SU-DHL-6 (cell line): ENCODE measurements at regions not wholly inside any gene's neighbourhood (a gene's known extent, or its start where the extent isn't known, plus 50 kb on each side); places are given as distances from the start of the nearest gene placed in this dataset.

Experiments
- H2AFZ ChIP-seq: fragments of 200-600 bp; sonication (generic); 2 replicates; pipeline ENCODE4 v1.6.1; 2014; ENCODE audit warnings: low read depth, mild to moderate bottlenecking, moderate library complexity, mixed read lengths, antibody characterized with exemption, low read length; ENCODE audit not compliant: severe bottlenecking
- H3F3A ChIP-seq: fragments of 200-600 bp; shearing (Covaris generic); 2 replicates; pipeline ENCODE4 v1.6.0; 2016; ENCODE audit warnings: antibody characterized with exemption, mild to moderate bottlenecking; ENCODE audit not compliant: insufficient read depth
- H3K27ac ChIP-seq: fragments of 200-600 bp; sonication (generic); 2 replicates; pipeline ENCODE4 v1.5.1; 2016; ENCODE audit warnings: low read depth, mild to moderate bottlenecking, low read length, moderate library complexity, mixed read lengths
- H3K27me3 ChIP-seq: fragments of 200-600 bp; sonication (generic), shearing (Covaris generic); 2 replicates; pipeline ENCODE4 v1.6.0; 2014; ENCODE audit warnings: mild to moderate bottlenecking, low read length
- H3K36me3 ChIP-seq: fragments of 200-600 bp; sonication (generic); 2 replicates; pipeline ENCODE4 v1.6.1; 2014; ENCODE audit warnings: mild to moderate bottlenecking, low read length, mixed read lengths
- H3K4me2 ChIP-seq: fragments of 300-600, 200-600 bp; shearing (Covaris generic), sonication (generic); 2 replicates; pipeline ENCODE4 v1.6.0; 2014; ENCODE audit warnings: low read length, low read depth, mild to moderate bottlenecking; ENCODE audit not compliant: poor library complexity, severe bottlenecking
- H3K4me3 ChIP-seq: fragments of 200-600 bp; sonication (generic); 2 replicates; pipeline ENCODE4 v1.5.1; 2014; ENCODE audit warnings: antibody characterized with exemption, low read length, mild to moderate bottlenecking, mixed read lengths; ENCODE audit not compliant: insufficient read depth, poor library complexity, severe bottlenecking
- H3K79me2 ChIP-seq: fragments of 200-600 bp; sonication (generic); 2 replicates; pipeline ENCODE4 v1.6.1; 2014; ENCODE audit warnings: mild to moderate bottlenecking, low read length, moderate library complexity; ENCODE audit not compliant: insufficient read depth
- H3K9ac ChIP-seq: fragments of 200-600 bp; sonication (generic); 2 replicates; pipeline ENCODE4 v1.7.0; 2014; ENCODE audit warnings: mild to moderate bottlenecking, low read length
- H3K9me2 ChIP-seq: fragments of 200-600 bp; sonication (generic); replicated peaks from 2 replicates; pipeline ENCODE4 v1.6.1; 2014; ENCODE audit warnings: low read length; ENCODE audit not compliant: insufficient read depth
- H3K9me3 ChIP-seq: fragments of 200-600 bp; sonication (generic); 2 replicates; pipeline ENCODE4 v1.6.1; 2014; ENCODE audit warnings: low read length, mixed read lengths; ENCODE audit not compliant: insufficient read depth
- H4K20me1 ChIP-seq: fragments of 200-600 bp; sonication (generic); 2 replicates; pipeline ENCODE4 v1.6.1; 2014; ENCODE audit warnings: low read depth, mild to moderate bottlenecking, antibody characterized with exemption, low read length, moderate library complexity, mixed read lengths
- CTCF ChIP-seq: fragments of 200-600 bp; sonication (generic); IDR thresholded peaks from one replicate; pipeline ENCODE4 v1.5.1; 2017; ENCODE audit warnings: antibody characterized with exemption, mild to moderate bottlenecking, low read length, moderate library complexity; ENCODE audit not compliant: insufficient read depth, poor library complexity, severe bottlenecking
- EZH2phosphoT487 ChIP-seq: fragments of 200-600 bp; sonication (generic), shearing (Covaris generic); conservative IDR thresholded peaks from 2 replicates; pipeline ENCODE4 v1.6.1; 2018; ENCODE audit warnings: mild to moderate bottlenecking, antibody characterized with exemption, low read length, moderate library complexity, mixed read lengths

GRCh38 chr1:181863006-181863405 lies 198.5 kb downstream of the ZNF648 start:
- Histone ChIP-seq H4K20me1 (no peaks in the 10 kb centered on the region), H3K79me2 (no peaks in the 10 kb centered on the region), H3K4me2 (no peak overlapping the region), H3K9me3 (no peaks in the 10 kb centered on the region), H3F3A (no peaks in the 10 kb centered on the region), H2AFZ (no peak overlapping the region), H3K27ac (no peak overlapping the region), H3K9ac (no peak overlapping the region), H3K4me3 (no peak overlapping the region), H3K36me3 (no peaks in the 10 kb centered on the region), H3K27me3 (no peaks in the 10 kb centered on the region), H3K9me2 (no peaks in the 10 kb centered on the region)
- TF ChIP-seq EZH2phosphoT487 (no peak), CTCF (no peak)

GRCh38 chr1:181858135-181858534 lies 203.4 kb downstream of the ZNF648 start:
- H3K79me2 ChIP-seq = no peaks in the 10 kb centered on the region
- H3F3A ChIP-seq = no peaks in the 10 kb centered on the region
- H3K27ac ChIP-seq = no peak overlapping the region
- no peaks in the 10 kb centered on the region for H3K27me3 ChIP-seq
- H3K9me2 ChIP-seq = no peaks in the 10 kb centered on the region; the same call in 1 of the 2 replicates
- H2AFZ ChIP-seq = no peak overlapping the region
- H4K20me1 ChIP-seq = no peaks in the 10 kb centered on the region
- TF ChIP-seq EZH2phosphoT487 (no peak), CTCF (no peak)
- H3K4me2 ChIP-seq = no peak overlapping the region
- no peaks in the 10 kb centered on the region for H3K9me3 ChIP-seq
- no peaks in the 10 kb centered on the region for H3K36me3 ChIP-seq
- H3K9ac ChIP-seq = no peak overlapping the region
- no peak overlapping the region for H3K4me3 ChIP-seq
